GM12891 (cell line): ENCODE measurements at regions not wholly inside any gene's neighbourhood (a gene's known extent, or its start where the extent isn't known, plus 50 kb on each side); places are given as distances from the start of the nearest gene placed in this dataset.

Experiments
- POLR2A ChIP-seq: IDR thresholded peaks from 2 replicates; pipeline ENCODE4 v1.6.1; 2011; ENCODE audit warnings: low read depth, low read length, control low read depth
- POLR2AphosphoS5 ChIP-seq: IDR thresholded peaks from 2 replicates; pipeline ENCODE4 v1.6.1; 2011; ENCODE audit warnings: low read depth, low read length, control low read depth
- TAF1 ChIP-seq: IDR thresholded peaks from 2 replicates; pipeline ENCODE4 v1.6.1; 2011; ENCODE audit warnings: low read depth, low read length, control low read depth

DNA sequence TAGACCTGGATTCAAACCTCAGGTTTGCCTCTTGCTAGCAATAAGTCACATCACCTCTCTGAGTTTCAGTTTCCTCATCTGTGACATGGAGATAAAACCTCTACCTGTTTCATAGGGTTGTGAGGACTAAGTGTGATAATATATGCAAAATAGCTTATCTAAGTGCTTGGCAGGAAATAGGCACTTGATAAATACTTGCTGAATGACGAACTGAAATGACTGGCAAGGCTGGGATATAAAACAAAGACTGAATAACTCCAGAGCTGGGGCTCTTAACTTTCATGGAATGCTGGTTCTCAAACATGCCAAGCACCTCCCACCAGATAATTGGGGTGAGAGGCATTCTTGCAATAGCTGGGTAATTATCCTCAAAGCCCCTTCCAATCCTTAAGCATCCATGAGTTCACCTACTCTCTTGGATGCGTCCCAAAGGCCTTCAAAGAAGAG, 87.6 kb downstream of the ADRB2 start:
- TF ChIP-seq POLR2A, result no peak
- TF ChIP-seq POLR2AphosphoS5, result no peak
- no peak for TF ChIP-seq TAF1
